ENCODE measurements at regions not wholly inside any gene's neighbourhood (a gene's known extent, or its start where the extent isn't known, plus 50 kb on each side); places are given as distances from the start of the nearest gene placed in this dataset.
A peak's percentile ranks its signal among the peaks of the same experiment; 100 is the strongest.

DNA sequence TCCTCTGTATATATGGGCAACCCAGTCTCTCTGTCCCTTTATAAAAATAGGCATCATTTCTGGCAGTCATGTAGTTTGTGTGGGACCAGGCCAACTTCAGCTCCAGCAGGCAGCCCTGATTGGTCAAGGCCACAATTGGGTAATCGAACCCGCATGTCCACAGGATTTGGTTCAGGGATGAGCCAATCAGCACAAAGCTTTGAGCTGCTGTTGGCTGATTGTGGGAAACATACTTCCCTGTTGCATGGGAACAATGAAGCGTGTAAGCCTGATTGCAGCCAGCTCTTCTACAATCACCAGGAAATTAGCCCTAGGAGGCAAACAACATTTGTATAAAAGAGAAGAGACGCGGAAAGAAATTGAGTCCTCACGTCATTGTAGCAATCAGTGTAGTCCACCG is 328.6 kb downstream of the PCNX1 start:
- no peak for TF ChIP-seq POLR2AphosphoS5 (IDR thresholded peaks at IDR 0.05; ENCODE audit: insufficient read depth, low read depth, low read length)
- TF ChIP-seq, protein P1, sequence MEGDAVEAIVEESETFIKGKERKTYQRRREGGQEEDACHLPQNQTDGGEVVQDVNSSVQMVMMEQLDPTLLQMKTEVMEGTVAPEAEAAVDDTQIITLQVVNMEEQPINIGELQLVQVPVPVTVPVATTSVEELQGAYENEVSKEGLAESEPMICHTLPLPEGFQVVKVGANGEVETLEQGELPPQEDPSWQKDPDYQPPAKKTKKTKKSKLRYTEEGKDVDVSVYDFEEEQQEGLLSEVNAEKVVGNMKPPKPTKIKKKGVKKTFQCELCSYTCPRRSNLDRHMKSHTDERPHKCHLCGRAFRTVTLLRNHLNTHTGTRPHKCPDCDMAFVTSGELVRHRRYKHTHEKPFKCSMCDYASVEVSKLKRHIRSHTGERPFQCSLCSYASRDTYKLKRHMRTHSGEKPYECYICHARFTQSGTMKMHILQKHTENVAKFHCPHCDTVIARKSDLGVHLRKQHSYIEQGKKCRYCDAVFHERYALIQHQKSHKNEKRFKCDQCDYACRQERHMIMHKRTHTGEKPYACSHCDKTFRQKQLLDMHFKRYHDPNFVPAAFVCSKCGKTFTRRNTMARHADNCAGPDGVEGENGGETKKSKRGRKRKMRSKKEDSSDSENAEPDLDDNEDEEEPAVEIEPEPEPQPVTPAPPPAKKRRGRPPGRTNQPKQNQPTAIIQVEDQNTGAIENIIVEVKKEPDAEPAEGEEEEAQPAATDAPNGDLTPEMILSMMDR (IDR thresholded peaks at IDR 0.05; ENCODE audit: extremely low read depth in 1 of 2, insufficient read depth in 1 of 2, low read depth in 1 of 2, low read length in 2 of 2): no peak
- TF ChIP-seq GATA2 (IDR thresholded peaks at IDR 0.05; ENCODE audit: insufficient read depth, insufficient read length, low read depth, low read length): no peak
- TF ChIP-seq, protein P2, sequence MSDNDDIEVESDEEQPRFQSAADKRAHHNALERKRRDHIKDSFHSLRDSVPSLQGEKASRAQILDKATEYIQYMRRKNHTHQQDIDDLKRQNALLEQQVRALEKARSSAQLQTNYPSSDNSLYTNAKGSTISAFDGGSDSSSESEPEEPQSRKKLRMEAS (IDR thresholded peaks at IDR 0.05; ENCODE audit: insufficient read depth, insufficient read length): no peak
- no peak for TF ChIP-seq POLR2A (IDR thresholded peaks at IDR 0.05; ENCODE audit: low read depth, low read length)
- TF ChIP-seq FOS (IDR thresholded peaks at IDR 0.05; ENCODE audit: borderline replicate concordance, insufficient read depth, low read length): no peak
- TF ChIP-seq EZH2 (IDR thresholded peaks at IDR 0.05; ENCODE audit: borderline replicate concordance, low read depth, low read length, severe bottlenecking): no peak
- Histone ChIP-seq H2AFZ (ENCODE audit: low read depth, low read length) (peak overlapping the region; percentile 27), H3K4me2 (ENCODE audit: insufficient read depth, low read length) (no peak overlapping the region), H3K27me3 (ENCODE audit: control insufficient read depth in 2 of 2, insufficient read depth in 2 of 2, low read length in 2 of 2) (no peaks in the 10 kb centered on the region), H3K9me3 (replicated peaks; ENCODE audit: control insufficient read depth, insufficient read depth, low read length) (no peaks in the 10 kb centered on the region), H3K36me3 (ENCODE audit: control insufficient read depth in 2 of 2, extremely low read depth in 1 of 2, insufficient read depth in 2 of 2, low read length in 2 of 2) (no peaks in the 10 kb centered on the region), H3K4me1 (ENCODE audit: control insufficient read depth, extremely low read depth, insufficient read depth, low read length) (no peaks in the 10 kb centered on the region), H3K4me3 (replicated peaks in 1 of 3; ENCODE audit: insufficient read depth in 1 of 3, low read depth in 1 of 3, low read length in 3 of 3) (no peak overlapping the region), H3K79me2 (ENCODE audit: control insufficient read depth, insufficient read depth, low read length) (no peaks in the 10 kb centered on the region), H3K9me1 (replicated peaks; ENCODE audit: control insufficient read depth, extremely low read depth, insufficient read depth, low read length) (no peaks in the 10 kb centered on the region), H3K27ac (ENCODE audit: insufficient read depth, low read depth, low read length) (no peak overlapping the region), H3K9ac (replicated peaks; ENCODE audit: extremely low read depth, insufficient read depth, low read length) (no peak overlapping the region), H4K20me1 (replicated peaks; ENCODE audit: control insufficient read depth, extremely low read depth, insufficient read depth, low read length) (no peaks in the 10 kb centered on the region)
- dilution Hi-C loops (cut with MboI; ENCODE audit: extremely low pct_ligation_motif_present, low sequenced_read_pairs): no loop called here
- POLR2A ChIA-PET: no interaction called here
- CTCF ChIA-PET: no interaction called here
- FAIRE-seq: no peak
- peak; percentile 30 for DNase-seq (ENCODE audit: low read depth, low spot score)
- BruUV-seq (replicated peaks): no TSS peak
- intact Hi-C loops (cut with micrococcal nuclease): no loop called here
